Naive thymus-derived CD8-positive, alpha-beta T cell (primary cell): ENCODE measurements at regions not wholly inside any gene's neighbourhood (a gene's known extent, or its start where the extent isn't known, plus 50 kb on each side); places are given as distances from the start of the nearest gene placed in this dataset.
"Not testable (repeated sequence)": the region's sequence is repeated elsewhere in the genome, so short reads cannot be mapped to it uniquely, and the experiment has no call there.

ENCODE experiments used
- ATAC-seq, 2 donors: fragments of 150-1000 bp; cut with Tn5 transposase in 1 of 2; sonication (Bioruptor Pico), chemical (Tn5 transposase) in 1 of 2; 1 replicate in 1 of 2; 2 replicates in 1 of 2; pipeline ENCODE4 v1.10.0; 2021; ENCODE audit warnings: mild to moderate bottlenecking in 2 of 2, moderate library complexity in 2 of 2
- POLR2A ChIA-PET: fragments of 350-600 bp; sonication (Branson Sonifier 250); formaldehyde crosslinking; loops from one replicate; lab custom pipeline; 2021; ENCODE audit warnings: antibody characterized with exemption; lab: Charles Lee
- DNase-seq, 10 donors: peaks; one replicate each; pipeline versions ENCODE4 v3.0.0 to v3.0.0-alpha.2; 2020 to 2022
- H3K27ac Mint-ChIP-seq, 10 donors: one replicate each; pipeline ENCODE4 v1.8.0; 2020 to 2022; ENCODE audit warnings: mild to moderate bottlenecking in 10 of 10, mixed read lengths in 10 of 10, moderate library complexity in 4 of 10, inconsistent platforms in 1 of 10
- H3K27me3 Mint-ChIP-seq, 5 donors: one replicate each; pipeline ENCODE4 v1.8.0; 2021 to 2022; ENCODE audit warnings: mixed read lengths in 5 of 5
- H3K36me3 Mint-ChIP-seq, 3 donors: one replicate each; pipeline ENCODE4 v1.8.0; 2020 to 2022; ENCODE audit warnings: mixed read lengths in 3 of 3, mild to moderate bottlenecking in 2 of 3, inconsistent platforms in 1 of 3
- H3K4me1 Mint-ChIP-seq, 4 donors: one replicate each; pipeline ENCODE4 v1.8.0; 2021 to 2022; ENCODE audit warnings: mixed read lengths in 4 of 4
- H3K4me3 Mint-ChIP-seq, 10 donors: one replicate each; pipeline ENCODE4 v1.8.0; 2020 to 2022; ENCODE audit warnings: mild to moderate bottlenecking in 10 of 10, mixed read lengths in 10 of 10, moderate library complexity in 6 of 10, inconsistent platforms in 1 of 10
- H3K9me3 Mint-ChIP-seq, 9 donors: one replicate each; pipeline ENCODE4 v1.8.0; 2020 to 2022; ENCODE audit warnings: mixed read lengths in 9 of 9, mild to moderate bottlenecking in 3 of 9, inconsistent platforms in 1 of 9, moderate library complexity in 1 of 9

DNA sequence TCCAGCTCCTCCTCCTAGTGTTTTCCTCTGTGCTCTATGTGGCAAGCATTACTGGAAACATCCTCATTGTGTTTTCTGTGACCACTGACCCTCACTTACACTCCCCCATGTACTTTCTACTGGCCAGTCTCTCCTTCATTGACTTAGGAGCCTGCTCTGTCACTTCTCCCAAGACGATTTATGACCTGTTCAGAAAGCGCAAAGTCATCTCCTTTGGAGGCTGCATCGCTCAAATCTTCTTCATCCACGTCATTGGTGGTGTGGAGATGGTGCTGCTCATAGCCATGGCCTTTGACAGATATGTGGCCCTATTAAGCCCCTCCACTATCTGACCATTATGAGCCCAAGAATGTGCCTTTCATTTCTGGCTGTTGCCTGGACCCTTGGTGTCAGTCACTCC lies 64.0 kb downstream of the OR4F15 start:
- POLR2A ChIA-PET, H3K27ac Mint-ChIP-seq, ATAC-seq, DNase-seq, H3K36me3 Mint-ChIP-seq, H3K4me1 Mint-ChIP-seq, H3K4me3 Mint-ChIP-seq, H3K9me3 Mint-ChIP-seq, H3K27me3 Mint-ChIP-seq: not testable (repeated sequence)

DNA sequence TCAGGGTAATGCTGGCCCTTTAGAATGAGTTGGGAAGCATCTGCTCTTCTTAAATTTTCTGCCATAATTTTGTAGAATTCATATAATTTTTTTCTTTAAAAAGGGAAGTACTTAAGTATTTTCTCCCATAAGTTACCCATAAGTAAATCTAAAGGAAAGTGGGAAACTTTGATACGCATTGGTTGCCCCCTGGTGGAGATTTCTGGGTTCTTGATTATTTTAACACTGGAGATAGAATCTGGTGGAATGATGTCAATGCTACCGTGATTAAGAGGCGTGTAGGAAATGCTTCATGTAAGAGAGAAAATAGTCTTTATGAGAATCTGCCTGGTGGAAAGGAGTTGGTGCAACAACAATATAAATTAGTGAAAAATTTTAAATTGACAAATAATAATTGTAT lies 65.6 kb downstream of the OR4F15 start:
- H3K27ac Mint-ChIP-seq, H3K9me3 Mint-ChIP-seq, H3K36me3 Mint-ChIP-seq, H3K4me3 Mint-ChIP-seq, H3K4me1 Mint-ChIP-seq, DNase-seq, POLR2A ChIA-PET, ATAC-seq: not testable (repeated sequence)
- peaks cover 4 to 23% (median 8%) of the 10 kb centered on the region in 5 donors for H3K27me3 Mint-ChIP-seq

DNA sequence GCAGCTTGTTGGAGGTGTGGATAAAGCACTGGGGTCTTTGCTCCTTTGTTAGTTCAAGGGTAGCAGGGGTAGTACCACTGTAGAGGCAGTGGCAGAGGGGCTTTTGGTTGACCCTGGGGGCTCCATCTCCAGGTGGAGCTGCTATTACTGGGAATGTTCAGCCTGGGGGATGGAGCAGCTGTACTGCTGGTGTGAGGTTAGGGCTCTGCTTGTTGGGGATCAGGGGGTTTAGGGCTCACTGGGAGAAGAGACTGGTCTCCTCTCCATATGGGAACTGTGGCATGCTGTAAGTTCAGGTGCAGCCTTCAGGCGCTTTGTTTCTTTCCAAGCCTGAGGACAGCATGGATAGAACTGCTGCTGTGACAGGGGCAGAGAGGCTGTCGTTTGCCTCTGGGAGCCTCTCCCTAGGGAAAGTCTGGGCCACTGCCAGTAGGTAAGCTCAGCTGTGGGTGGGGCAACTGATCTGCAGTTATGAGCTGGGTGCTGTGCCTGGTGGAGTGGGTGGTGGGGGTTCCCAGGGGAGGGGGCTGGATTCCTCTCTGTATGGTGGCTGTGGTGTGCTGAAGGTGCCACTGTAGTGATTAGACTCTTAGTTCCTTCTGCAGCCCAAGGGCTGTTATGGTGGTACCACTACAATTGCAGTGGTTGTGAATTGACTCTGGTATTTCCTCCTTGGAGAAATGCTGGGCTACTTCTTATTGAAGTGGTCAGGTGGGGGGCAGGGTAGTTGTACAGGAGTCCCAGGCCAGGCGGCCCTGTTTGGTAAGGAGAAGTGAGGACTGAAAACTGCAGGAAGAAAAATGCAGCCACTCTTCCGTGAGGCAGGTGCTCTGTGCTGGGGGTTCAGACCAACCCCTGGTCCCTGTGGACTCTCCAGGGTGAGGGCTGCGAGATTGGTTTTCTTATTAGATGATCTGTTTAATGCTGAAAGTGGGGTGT lies 100.6 kb downstream of the OR4F15 start:
- H3K27ac Mint-ChIP-seq, DNase-seq, H3K27me3 Mint-ChIP-seq, H3K4me3 Mint-ChIP-seq, ATAC-seq, H3K36me3 Mint-ChIP-seq, H3K9me3 Mint-ChIP-seq, H3K4me1 Mint-ChIP-seq, POLR2A ChIA-PET: not testable (repeated sequence)

DNA sequence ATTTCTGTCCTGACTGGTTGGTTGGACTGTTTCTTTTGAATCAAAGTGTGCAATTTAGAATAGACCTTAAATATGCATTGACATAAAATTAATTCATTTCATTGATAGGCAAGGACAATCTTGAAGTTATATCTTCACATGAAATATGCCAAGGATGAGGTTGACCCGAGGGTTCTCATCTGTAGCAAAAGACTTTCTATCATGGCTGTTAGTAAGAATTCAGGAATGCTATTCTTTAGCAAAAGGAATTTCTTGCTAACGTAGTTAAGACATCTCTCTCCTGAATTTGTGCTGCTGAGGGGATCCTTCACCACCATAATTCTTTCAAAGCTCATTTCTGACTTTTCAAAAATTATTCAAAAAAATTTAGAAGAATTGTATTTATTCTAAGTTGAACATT lies 112.6 kb downstream of the OR4F15 start:
- H3K36me3 Mint-ChIP-seq, POLR2A ChIA-PET, DNase-seq, H3K27me3 Mint-ChIP-seq, H3K27ac Mint-ChIP-seq, H3K4me3 Mint-ChIP-seq, H3K9me3 Mint-ChIP-seq, H3K4me1 Mint-ChIP-seq, ATAC-seq: not testable (repeated sequence)

DNA sequence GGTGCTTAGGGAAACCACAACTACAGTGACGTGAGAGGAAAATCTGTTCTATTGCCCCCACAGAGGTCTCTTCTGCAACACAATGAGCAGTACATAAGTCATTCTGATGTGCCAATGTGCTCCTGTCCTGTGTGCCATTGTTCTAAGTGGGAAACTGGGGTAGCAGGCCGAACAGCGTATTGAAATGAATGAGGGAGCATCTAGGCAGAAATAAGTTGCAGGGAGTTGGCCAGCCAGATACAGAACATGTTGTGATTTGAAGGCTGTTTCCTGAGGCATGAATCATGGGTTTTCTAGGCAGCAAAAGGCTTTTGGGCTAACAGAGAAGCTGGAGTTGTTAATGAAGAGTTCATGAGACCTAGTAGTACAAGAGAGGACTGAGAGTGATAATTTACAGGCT lies 122.5 kb downstream of the OR4F15 start:
- ATAC-seq, H3K4me3 Mint-ChIP-seq, POLR2A ChIA-PET, H3K4me1 Mint-ChIP-seq, H3K36me3 Mint-ChIP-seq, H3K9me3 Mint-ChIP-seq, DNase-seq, H3K27me3 Mint-ChIP-seq, H3K27ac Mint-ChIP-seq: not testable (repeated sequence)

DNA sequence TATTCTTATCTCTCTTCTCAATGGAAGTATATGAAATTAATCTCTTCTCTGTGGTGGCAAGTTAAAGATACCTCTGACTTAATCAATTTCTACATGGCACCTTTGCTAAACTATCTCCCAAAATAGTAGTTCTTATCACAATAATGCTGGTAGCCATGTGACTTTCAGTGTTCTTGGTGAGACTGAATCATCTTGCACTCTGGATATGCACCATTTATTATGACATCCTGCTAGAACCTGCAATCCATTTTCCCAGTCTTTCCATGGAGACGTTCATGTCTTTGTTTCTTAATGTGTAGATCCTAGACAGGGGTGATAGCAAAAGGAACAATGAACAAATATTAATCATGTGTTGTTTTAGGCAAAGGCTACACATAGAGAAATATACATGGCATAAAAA lies 125.4 kb downstream of the OR4F15 start:
- ATAC-seq, DNase-seq, POLR2A ChIA-PET, H3K9me3 Mint-ChIP-seq, H3K27ac Mint-ChIP-seq, H3K36me3 Mint-ChIP-seq, H3K4me3 Mint-ChIP-seq, H3K4me1 Mint-ChIP-seq, H3K27me3 Mint-ChIP-seq: not testable (repeated sequence)

DNA sequence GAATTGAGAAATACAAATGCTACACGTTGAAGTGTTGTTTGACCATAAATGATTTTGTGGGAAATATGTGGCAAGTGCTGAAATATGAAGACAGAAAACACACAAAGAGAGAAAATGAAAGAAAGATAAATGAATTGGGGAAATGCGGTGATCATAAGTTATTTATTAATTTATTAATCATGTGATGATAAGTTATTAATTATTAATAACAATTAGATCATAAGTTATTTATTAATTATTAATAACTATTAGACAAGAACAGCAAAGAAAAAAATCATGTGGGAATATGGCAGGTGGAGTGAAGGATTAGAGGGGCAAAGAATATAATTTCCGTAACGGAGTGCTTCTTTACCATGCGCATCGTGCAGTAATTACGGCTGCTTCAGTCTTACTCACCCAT lies 126.6 kb downstream of the OR4F15 start:
- H3K27me3 Mint-ChIP-seq, H3K4me1 Mint-ChIP-seq, H3K36me3 Mint-ChIP-seq, POLR2A ChIA-PET, H3K4me3 Mint-ChIP-seq, H3K9me3 Mint-ChIP-seq, ATAC-seq, H3K27ac Mint-ChIP-seq, DNase-seq: not testable (repeated sequence)

DNA sequence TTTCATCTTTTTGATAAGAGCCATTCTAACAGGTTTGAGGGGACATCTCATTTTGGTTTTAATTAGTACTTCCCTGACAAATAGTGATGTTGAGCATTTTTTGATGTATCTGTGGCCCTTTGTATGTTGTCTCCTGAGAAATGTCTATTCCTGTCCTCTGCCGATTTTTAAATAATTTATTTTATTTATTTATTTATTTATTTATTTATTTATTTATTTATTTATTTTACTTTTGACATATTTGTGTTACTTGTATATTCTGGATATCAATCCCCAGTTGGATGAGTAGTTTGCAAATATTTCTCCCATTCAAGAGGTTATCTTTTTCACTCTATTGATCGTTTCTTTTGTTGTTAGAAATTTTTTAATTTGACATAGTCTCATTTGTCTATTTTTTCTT lies 133.9 kb downstream of the OR4F15 start:
- ATAC-seq, H3K9me3 Mint-ChIP-seq, H3K36me3 Mint-ChIP-seq, H3K27me3 Mint-ChIP-seq, H3K4me3 Mint-ChIP-seq, H3K27ac Mint-ChIP-seq, POLR2A ChIA-PET, DNase-seq, H3K4me1 Mint-ChIP-seq: not testable (repeated sequence)

DNA sequence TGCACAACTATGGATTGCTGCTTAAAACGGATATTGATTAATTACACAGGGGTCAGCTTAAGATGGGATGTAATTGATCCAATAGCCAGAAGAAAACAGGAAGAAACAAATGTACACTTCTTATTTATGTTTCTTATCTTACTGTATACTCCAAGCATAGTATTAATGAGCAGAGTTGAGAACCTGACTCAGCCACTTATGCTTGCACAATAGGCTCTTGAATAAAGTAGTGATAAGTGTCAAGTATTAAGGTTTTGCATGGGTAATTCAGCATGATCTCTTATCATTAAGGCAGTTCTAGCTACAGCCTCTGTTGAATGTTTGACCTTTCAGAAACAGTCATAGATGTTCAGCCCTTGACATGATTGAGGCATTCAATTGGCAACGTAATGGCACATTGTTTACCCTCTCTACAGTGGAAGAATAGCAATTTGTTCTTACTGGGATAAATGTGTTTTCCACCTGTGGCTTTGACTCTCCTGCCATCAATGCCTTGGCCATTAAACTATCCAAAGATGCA lies 136.5 kb downstream of the OR4F15 start:
- H3K4me1 Mint-ChIP-seq, H3K9me3 Mint-ChIP-seq, POLR2A ChIA-PET, H3K36me3 Mint-ChIP-seq, H3K27me3 Mint-ChIP-seq, H3K27ac Mint-ChIP-seq, H3K4me3 Mint-ChIP-seq, ATAC-seq, DNase-seq: not testable (repeated sequence)

DNA sequence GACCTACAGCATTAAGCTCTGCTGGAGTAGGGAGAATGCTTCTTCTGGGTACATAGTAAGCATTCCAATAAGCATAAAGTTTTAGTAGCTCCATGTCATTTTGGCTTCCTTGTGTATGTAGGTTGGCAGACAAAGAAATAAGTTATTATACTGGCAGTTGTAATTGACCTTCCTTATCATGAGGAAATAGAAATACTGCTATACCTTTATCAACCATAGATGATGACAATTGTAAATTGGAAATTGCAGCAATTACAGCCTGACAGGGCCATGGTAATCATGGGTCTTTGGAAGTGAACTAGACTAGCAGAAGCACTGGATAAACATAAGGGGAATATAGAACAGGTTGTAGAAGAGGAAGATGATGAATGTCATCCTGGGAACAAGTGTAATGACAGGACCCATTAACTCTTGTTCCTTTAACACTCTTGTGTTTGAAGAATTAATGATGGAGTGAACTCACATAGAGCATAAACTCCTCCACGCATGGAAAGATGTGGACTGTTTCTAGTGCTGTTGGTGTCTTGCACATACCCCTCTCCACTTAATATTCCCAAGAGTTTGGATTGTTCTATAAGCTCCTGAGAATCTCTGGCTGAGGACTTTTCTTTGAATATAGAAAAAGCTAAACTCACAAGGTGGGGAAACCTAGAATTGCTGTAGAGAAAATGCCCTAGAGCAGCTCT lies 137.5 kb downstream of the OR4F15 start:
- H3K4me1 Mint-ChIP-seq, POLR2A ChIA-PET, H3K9me3 Mint-ChIP-seq, ATAC-seq, H3K27ac Mint-ChIP-seq, H3K27me3 Mint-ChIP-seq, H3K4me3 Mint-ChIP-seq, DNase-seq, H3K36me3 Mint-ChIP-seq: not testable (repeated sequence)

DNA sequence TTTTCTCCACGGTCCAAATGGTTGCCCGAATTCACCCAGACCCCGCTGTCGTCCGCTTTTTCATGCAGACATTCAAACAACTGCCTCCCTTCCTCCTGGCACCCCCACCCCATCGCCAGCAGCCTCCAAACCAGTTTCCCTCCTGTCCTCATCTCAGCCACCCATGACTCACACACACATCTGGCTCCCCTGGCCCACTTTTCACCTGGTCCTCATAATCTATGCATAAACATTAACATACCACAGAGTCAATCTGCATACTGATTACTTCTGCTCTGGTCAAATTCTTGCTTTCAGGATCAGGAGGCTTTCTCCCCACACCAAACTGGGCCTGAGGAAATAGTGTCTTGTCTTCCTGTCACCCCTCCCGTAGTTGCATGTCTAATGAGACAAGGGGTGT lies 142.0 kb downstream of the OR4F15 start:
- H3K27me3 Mint-ChIP-seq, ATAC-seq, H3K4me1 Mint-ChIP-seq, H3K36me3 Mint-ChIP-seq, H3K4me3 Mint-ChIP-seq, H3K27ac Mint-ChIP-seq, POLR2A ChIA-PET, H3K9me3 Mint-ChIP-seq: not testable (repeated sequence)
- DNase-seq = peak in 1 of 10 donors; percentile 34

DNA sequence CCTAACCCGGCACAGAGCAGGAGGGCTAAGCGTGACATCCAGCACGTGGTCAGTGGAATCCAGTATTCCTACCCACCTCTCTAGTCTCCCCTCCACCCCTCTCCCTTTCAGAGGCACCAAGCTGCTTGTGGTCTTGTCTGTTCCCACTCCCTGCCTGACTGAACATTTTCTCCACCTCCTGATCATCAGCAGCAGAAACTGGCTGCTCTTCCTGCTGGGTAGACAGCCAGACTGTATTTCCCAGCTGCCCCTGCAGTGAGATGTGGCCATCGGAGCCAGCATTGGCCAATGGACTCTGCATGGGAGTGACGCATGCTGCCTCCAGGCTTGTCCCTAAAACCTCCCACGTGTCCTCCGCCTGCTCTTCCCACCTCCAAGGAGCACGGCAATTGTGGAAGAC lies 143.8 kb downstream of the OR4F15 start:
- H3K27me3 Mint-ChIP-seq, H3K4me1 Mint-ChIP-seq, H3K27ac Mint-ChIP-seq, H3K36me3 Mint-ChIP-seq, POLR2A ChIA-PET, H3K9me3 Mint-ChIP-seq, ATAC-seq, H3K4me3 Mint-ChIP-seq, DNase-seq: not testable (repeated sequence)

DNA sequence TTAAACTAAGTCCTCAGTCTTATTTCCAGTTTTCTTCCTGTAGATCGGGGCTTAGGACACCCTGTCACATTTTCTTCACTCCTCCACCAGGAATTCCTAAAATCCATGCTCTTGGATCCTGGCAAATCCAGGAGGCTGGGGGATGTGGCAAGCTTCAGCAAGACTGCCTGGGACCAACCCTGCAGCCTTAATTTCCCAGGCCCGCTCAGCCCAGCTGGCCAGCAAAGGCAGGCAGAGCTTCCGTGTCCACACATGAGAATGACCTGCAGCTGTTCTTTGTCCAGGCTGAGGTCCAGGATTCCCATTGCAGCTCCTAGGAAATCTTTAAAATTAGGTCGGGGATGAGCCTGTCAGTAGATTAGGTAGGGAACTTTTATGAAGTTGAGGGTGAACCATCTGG lies 146.7 kb downstream of the OR4F15 start:
- DNase-seq = peak in 1 of 10 donors; percentile 49
- H3K4me3 Mint-ChIP-seq, H3K27me3 Mint-ChIP-seq, POLR2A ChIA-PET, H3K36me3 Mint-ChIP-seq, H3K27ac Mint-ChIP-seq, H3K4me1 Mint-ChIP-seq, ATAC-seq, H3K9me3 Mint-ChIP-seq: not testable (repeated sequence)
